K562 (cell line): ENCODE measurements at regions not wholly inside any gene's neighbourhood (a gene's known extent, or its start where the extent isn't known, plus 50 kb on each side); places are given as distances from the start of the nearest gene placed in this dataset.

Experiments used
- ATAC-seq: fragments of 200-7000 bp; cut with Tn5 transposase; 3 replicates; pipeline ENCODE4 v1.9.1; 2020; ENCODE audit warnings: moderate library complexity
- BruUV-seq: library from RNA; stranded (reverse); fragments of 400-500 nt; replicated peaks from 2 replicates; lab custom pipeline; 2021; lab: Mats Ljungman, UMichigan
- CTCF ChIA-PET: fragments of 300-600 bp; formaldehyde crosslinking; extraction: SDS; loops from one replicate; lab custom pipeline; 2021; ENCODE audit warnings: low intra/inter-chr PET ratio; lab: Yijun Ruan, JAX
- POLR2A ChIA-PET: fragments of 300-600, 350-650 bp; sonication (Branson Sonifier 250); formaldehyde crosslinking; extraction: SDS; loops from one replicate; lab custom pipeline; 2021; ENCODE audit warnings: antibody characterized with exemption, inconsistent platforms; lab: Yijun Ruan, JAX
- DNase-seq, 4 experiments: peaks; one replicate each; pipeline versions ENCODE4 v3.0.0 to v3.0.0-alpha.2; 2011 to 2018; ENCODE audit warnings: low spot score in 3 of 4, mixed read lengths in 3 of 4; ENCODE audit errors: extremely low read depth in 1 of 4
- FAIRE-seq: peaks from 2 replicates; lab custom pipeline; 2011; peaks lifted over from hg19 to GRCh38; lab: Jason Lieb, UNC
- H2AFZ ChIP-seq: 2 replicates; pipeline ENCODE4 v1.6.0; 2011; ENCODE audit warnings: low read depth, low read length, control low read depth, inconsistent platforms
- H3K27ac ChIP-seq: fragments of 200-600 bp; 3 replicates; pipeline ENCODE4 v1.8.0; 2011; ENCODE audit warnings: low read depth, mild to moderate bottlenecking, control low read depth, inconsistent platforms, low read length, moderate library complexity, mixed read lengths; ENCODE audit errors: extremely low read depth
- H3K27me3 ChIP-seq, 2 experiments: fragments of 300-600 bp in 1 of 2; 2 replicates in 1 of 2; 3 replicates in 1 of 2; pipeline versions ENCODE4 v1.6.0 to v1.8.0; 2011; ENCODE audit warnings: inconsistent platforms in 2 of 2, low read length in 2 of 2, mild to moderate bottlenecking in 1 of 2, mixed read lengths in 1 of 2, moderate library complexity in 1 of 2; ENCODE audit not compliant: control insufficient read depth in 2 of 2, insufficient read depth in 2 of 2
- H3K36me3 ChIP-seq: fragments of 300-600 bp; 3 replicates; pipeline ENCODE4 v1.8.0; 2011; ENCODE audit warnings: mild to moderate bottlenecking, low read length, inconsistent platforms; ENCODE audit not compliant: control insufficient read depth, insufficient read depth
- H3K4me1 ChIP-seq, 2 experiments: fragments of 200-600 bp in 1 of 2; replicated peaks in 1 of 2; 2 replicates in 1 of 2; 3 replicates in 1 of 2; pipeline versions ENCODE4 v1.5.1 to v1.8.0; 2011; ENCODE audit warnings: inconsistent platforms in 2 of 2, low read length in 2 of 2, mild to moderate bottlenecking in 1 of 2, mixed read lengths in 1 of 2, moderate library complexity in 1 of 2; ENCODE audit not compliant: control insufficient read depth in 2 of 2, insufficient read depth in 2 of 2
- H3K4me2 ChIP-seq: 2 replicates; pipeline ENCODE4 v1.6.1; 2011; ENCODE audit warnings: low read length, control low read depth, inconsistent platforms, mixed read lengths; ENCODE audit not compliant: insufficient read depth
- H3K4me3 ChIP-seq: fragments of 200-600 bp; sonication (generic), shearing (Covaris generic); 2 replicates; pipeline ENCODE4 v1.5.1; 2016; ENCODE audit warnings: control low read depth, inconsistent platforms
- H3K79me2 ChIP-seq: fragments of 200-600 bp; 3 replicates; pipeline ENCODE4 v1.8.0; 2011; ENCODE audit warnings: low read length, inconsistent platforms; ENCODE audit not compliant: control insufficient read depth, insufficient read depth
- H3K9ac ChIP-seq, 2 experiments: 2 replicates each; pipeline versions ENCODE4 v1.6.0 to v1.6.1; 2011; ENCODE audit warnings: low read depth in 2 of 2, low read length in 2 of 2, control low read depth in 1 of 2, inconsistent platforms in 1 of 2, mild to moderate bottlenecking in 1 of 2, mixed read lengths in 1 of 2; ENCODE audit not compliant: insufficient read depth in 1 of 2
- H3K9me1 ChIP-seq: one replicate; pipeline ENCODE4 v1.6.0; 2011; ENCODE audit warnings: inconsistent platforms, mild to moderate bottlenecking, low read length, moderate library complexity; ENCODE audit not compliant: control insufficient read depth, insufficient read depth
- H3K9me3 ChIP-seq: replicated peaks from 2 replicates; pipeline ENCODE4 v1.5.1; 2011; ENCODE audit warnings: low read depth, low read length, inconsistent platforms; ENCODE audit not compliant: control insufficient read depth, insufficient read depth
- H4K20me1 ChIP-seq: replicated peaks from 2 replicates; pipeline ENCODE4 v1.6.1; 2011; ENCODE audit warnings: low read length, inconsistent platforms, mixed read lengths; ENCODE audit not compliant: control insufficient read depth, insufficient read depth
- CBFB ChIP-seq: sonication (generic); formaldehyde crosslinking; IDR thresholded peaks from 2 replicates; pipeline ENCODE4 v1.4.0; 2020; ENCODE audit warnings: mild to moderate bottlenecking, missing genetic modification reagents
- FOXA3 ChIP-seq, 2 experiments: fragments of 450-650 bp in 1 of 2; sonication (generic) in 1 of 2; formaldehyde crosslinking; IDR thresholded peaks in 1 of 2; conservative IDR thresholded peaks in 1 of 2; 2 replicates each; pipeline versions ENCODE4 v1.4.0 to v1.8.0; 2020 to 2022; ENCODE audit warnings: mild to moderate bottlenecking in 2 of 2, missing genetic modification reagents in 1 of 2
- MEIS2 ChIP-seq: fragments of 450-650 bp; IDR thresholded peaks from 2 replicates; pipeline ENCODE4 v1.6.1; 2014; ENCODE audit warnings: mild to moderate bottlenecking; ENCODE audit not compliant: partially characterized antibody
- ZNF174 ChIP-seq: fragments of 250-450 bp; sonication (Bioruptor Pico); IDR thresholded peaks from 2 replicates; pipeline ENCODE4 v1.4.0; 2020; ENCODE audit warnings: mild to moderate bottlenecking
- ZNF384 ChIP-seq: IDR thresholded peaks from 2 replicates; pipeline ENCODE4 v1.6.1; 2012; ENCODE audit warnings: low read depth, low read length, improper control_type of control experiment
- ZNF445 ChIP-seq: fragments of 250-450 bp; sonication (Bioruptor Pico); IDR thresholded peaks from 2 replicates; pipeline ENCODE4 v1.4.0; 2020; ENCODE audit warnings: low read depth, mild to moderate bottlenecking, moderate library complexity
- ZNF699 ChIP-seq: fragments of 250-450 bp; sonication (Bioruptor Pico); IDR thresholded peaks from 2 replicates; pipeline ENCODE4 v1.8.0; 2021; ENCODE audit warnings: mild to moderate bottlenecking, moderate library complexity; ENCODE audit not compliant: insufficient replicate concordance
- WGBS: fragments of 100-300 bp; shearing (Covaris generic); methylation state at CpG from one replicate; pipeline ENCODE4 v1.1.6; 2016; ENCODE audit warnings: low coverage, mixed read lengths; ENCODE audit not compliant: insufficient coverage; ENCODE audit errors: missing lambda C conversion rate; 5-methylcytosine and 5-hydroxymethylcytosine counted together
- in situ Hi-C: fragments of 300-500 bp; cut with MboI; formaldehyde crosslinking; loops from 4 replicates; pipeline ENCODE4 v1.15.0; 2018; ENCODE audit warnings: inconsistent platforms, mixed read lengths
- intact Hi-C: fragments of 100-400 bp; cut with micrococcal nuclease; formaldehyde crosslinking; loops from 2 replicates; pipeline ENCODE4 v1.14.2; 2022
- TF ChIP-seq, protein P1 (sequence below): sonication (generic); formaldehyde crosslinking; IDR thresholded peaks from 2 replicates; pipeline ENCODE4 v1.8.0; 2022; ENCODE audit warnings: missing genetic modification reagents, mild to moderate bottlenecking, moderate library complexity, borderline replicate concordance
- TF ChIP-seq, protein P2 (sequence below): IDR thresholded peaks from 2 replicates; pipeline ENCODE4 v1.6.1; 2014; ENCODE audit warnings: antibody characterized with exemption

DNA sequence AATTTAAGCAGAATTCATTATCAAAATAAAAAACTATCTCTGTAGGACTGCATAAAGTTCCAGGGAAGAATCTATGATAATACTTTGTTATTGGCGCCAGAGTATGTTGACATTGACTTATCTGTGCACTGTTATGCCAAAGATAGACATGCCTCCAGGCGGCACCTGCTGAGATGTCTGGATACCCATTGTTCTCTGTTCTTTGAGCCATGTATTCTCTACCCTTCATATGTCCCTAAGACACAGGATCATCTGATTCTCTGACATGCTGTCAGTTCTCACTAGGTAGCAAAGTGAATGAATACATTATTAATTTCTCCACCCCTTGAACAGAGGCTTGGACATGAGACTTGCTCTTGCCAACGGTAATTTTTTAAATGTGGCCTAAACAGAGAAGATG, 517.8 kb upstream of the SLITRK5 start:
- BruUV-seq, result no TSS peak
- WGBS, result 3% methylated on average over 3 of the region's 3 CpGs
- intact Hi-C loops, result no loop called here
- no peaks in the 10 kb centered on the region for H3K9me3 ChIP-seq
- ChIA-PET CTCF (no interaction called here), POLR2A (no interaction called here)
- no peaks in the 10 kb centered on the region for H4K20me1 ChIP-seq
- no peak for FAIRE-seq
- no peak overlapping the region for H3K4me2 ChIP-seq
- H3K79me2 ChIP-seq, result no peaks in the 10 kb centered on the region
- no peak for DNase-seq
- no peaks in the 10 kb centered on the region for H3K27me3 ChIP-seq
- in situ Hi-C loops, result no loop called here
- H3K36me3 ChIP-seq, result no peaks in the 10 kb centered on the region
- H2AFZ ChIP-seq, result no peak overlapping the region
- no peak overlapping the region for H3K9ac ChIP-seq
- no peak overlapping the region for H3K27ac ChIP-seq
- H3K4me3 ChIP-seq, result no peak overlapping the region
- no peak for ATAC-seq
- H3K4me1 ChIP-seq, result no peaks in the 10 kb centered on the region
- no peaks in the 10 kb centered on the region for H3K9me1 ChIP-seq
- TF ChIP-seq ZNF445, result no peak
- TF ChIP-seq, protein P1, sequence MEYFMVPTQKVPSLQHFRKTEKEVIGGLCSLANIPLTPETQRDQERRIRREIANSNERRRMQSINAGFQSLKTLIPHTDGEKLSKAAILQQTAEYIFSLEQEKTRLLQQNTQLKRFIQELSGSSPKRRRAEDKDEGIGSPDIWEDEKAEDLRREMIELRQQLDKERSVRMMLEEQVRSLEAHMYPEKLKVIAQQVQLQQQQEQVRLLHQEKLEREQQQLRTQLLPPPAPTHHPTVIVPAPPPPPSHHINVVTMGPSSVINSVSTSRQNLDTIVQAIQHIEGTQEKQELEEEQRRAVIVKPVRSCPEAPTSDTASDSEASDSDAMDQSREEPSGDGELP (CRISPR knock-in tag), result no peak
- no peak for TF ChIP-seq MEIS2
- TF ChIP-seq, all 486 proteins: peak for 0

DNA sequence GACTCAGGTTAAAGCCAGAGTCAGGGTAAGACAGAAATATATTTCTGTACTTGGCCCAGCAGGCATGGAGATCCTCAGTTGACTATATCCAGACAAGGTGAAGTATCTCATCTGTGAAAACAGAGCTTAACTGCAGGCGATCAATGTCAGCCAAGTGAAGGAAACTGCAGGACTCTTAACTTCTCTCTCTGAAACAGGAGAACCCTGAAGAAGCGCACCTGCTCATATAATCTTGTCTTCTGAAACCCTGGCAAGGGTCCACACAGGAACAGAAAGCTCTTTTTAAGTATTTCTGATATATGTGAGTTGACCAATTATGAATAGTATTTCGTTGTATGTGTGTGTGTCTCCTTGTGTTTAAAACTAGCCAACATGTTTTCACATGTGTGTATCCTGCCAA, 504.8 kb upstream of the SLITRK5 start:
- no peak overlapping the region for H2AFZ ChIP-seq
- CTCF ChIA-PET, result no interaction called here

More for the DNA sequence above, 504.8 kb upstream of the SLITRK5 start:
- H3K4me2 ChIP-seq, result no peak overlapping the region
- no peaks in the 10 kb centered on the region for H3K36me3 ChIP-seq
- ATAC-seq, result no peak
- no peak for DNase-seq
- H3K27me3 ChIP-seq, result no peaks in the 10 kb centered on the region
- no peaks in the 10 kb centered on the region for H3K79me2 ChIP-seq
- WGBS, result 0% methylated on average over 1 of the region's 3 CpGs
- in situ Hi-C loops, result no loop called here
- no peaks in the 10 kb centered on the region for H3K9me3 ChIP-seq
- no peaks in the 10 kb centered on the region for H3K9me1 ChIP-seq
- no peaks in the 10 kb centered on the region for H4K20me1 ChIP-seq
- FAIRE-seq, result no peak
- no peak overlapping the region for H3K9ac ChIP-seq
- no peak overlapping the region for H3K4me3 ChIP-seq
- no peaks in the 10 kb centered on the region; a peak in 1 of 5 replicates for H3K4me1 ChIP-seq
- TF ChIP-seq ZNF699 (CRISPR knock-in tag) (no peak), ZNF384 (no peak), CBFB (no peak), FOXA3 (CRISPR knock-in tag; conservative IDR thresholded peaks at IDR 0.05 in 1 of 2, IDR thresholded peaks at IDR 0.05 in 1 of 2) (no peak), ZNF174 (CRISPR knock-in tag) (no peak)
- TF ChIP-seq, protein P2, sequence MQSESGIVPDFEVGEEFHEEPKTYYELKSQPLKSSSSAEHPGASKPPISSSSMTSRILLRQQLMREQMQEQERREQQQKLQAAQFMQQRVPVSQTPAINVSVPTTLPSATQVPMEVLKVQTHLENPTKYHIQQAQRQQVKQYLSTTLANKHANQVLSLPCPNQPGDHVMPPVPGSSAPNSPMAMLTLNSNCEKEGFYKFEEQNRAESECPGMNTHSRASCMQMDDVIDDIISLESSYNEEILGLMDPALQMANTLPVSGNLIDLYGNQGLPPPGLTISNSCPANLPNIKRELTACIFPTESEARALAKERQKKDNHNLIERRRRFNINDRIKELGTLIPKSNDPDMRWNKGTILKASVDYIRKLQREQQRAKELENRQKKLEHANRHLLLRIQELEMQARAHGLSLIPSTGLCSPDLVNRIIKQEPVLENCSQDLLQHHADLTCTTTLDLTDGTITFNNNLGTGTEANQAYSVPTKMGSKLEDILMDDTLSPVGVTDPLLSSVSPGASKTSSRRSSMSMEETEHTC, result no peak
- BruUV-seq, result no TSS peak
- intact Hi-C loops, result no loop called here
- H3K27ac ChIP-seq, result no peak overlapping the region
- POLR2A ChIA-PET, result no interaction called here
